ENCODE measurements at regions not wholly inside any gene's neighbourhood (a gene's known extent, or its start where the extent isn't known, plus 50 kb on each side); places are given as distances from the start of the nearest gene placed in this dataset.

DNA sequence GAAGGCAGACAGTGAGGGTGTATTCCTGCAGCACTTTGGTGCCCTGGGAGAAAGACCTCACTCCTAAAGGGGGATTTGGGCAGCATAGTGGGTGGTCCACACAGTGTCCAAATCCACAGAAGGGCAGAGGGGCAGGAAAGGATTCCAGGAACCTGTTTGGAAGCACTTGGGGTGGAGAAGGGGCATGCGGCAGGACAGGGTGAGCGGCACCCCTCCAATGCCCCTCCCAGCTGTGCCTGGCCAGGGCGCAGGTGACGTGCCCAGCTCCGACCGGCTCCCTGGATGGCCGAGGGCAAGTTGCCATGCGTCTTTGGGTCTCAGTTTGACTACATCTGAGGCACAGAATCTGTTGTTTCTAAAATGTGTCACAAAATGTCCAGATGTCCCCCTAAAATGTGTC is 66.5 kb upstream of the HMX1 start:
- no peak overlapping the region for H3K4me3 ChIP-seq
- in situ Hi-C loops (cut with MboI; ENCODE audit: low pct_ligation_motif_present in 1 of 4, low pct_unique_long_range_greater_than_20kb in 1 of 4, low sequenced_read_pairs in 3 of 4), result no loop called here
- H3K4me1 ChIP-seq, result peaks cover 0 to 4% (median 0%) of the 10 kb centered on the region in 4 donors
- no peak for TF ChIP-seq POLR2AphosphoS5 (IDR thresholded peaks at IDR 0.05)
- H3K9me3 ChIP-seq, result peaks cover 0 to 4% of the 10 kb centered on the region in 2 donors
- intact Hi-C loops (cut with DNase I; ENCODE audit: low total_unique reads), result no loop called here
- H3K36me3 ChIP-seq, result no peaks in the 10 kb centered on the region
- peaks cover 9% of the 10 kb centered on the region for H3K27me3 ChIP-seq
- no peak overlapping the region for H3K27ac ChIP-seq
- WGBS, 2 donors (ENCODE audit: low coverage in 1 of 2), result 74 to 89% methylated on average over 3 to 8 of the region's 8 CpGs
- no peak for DNase-seq

DNA sequence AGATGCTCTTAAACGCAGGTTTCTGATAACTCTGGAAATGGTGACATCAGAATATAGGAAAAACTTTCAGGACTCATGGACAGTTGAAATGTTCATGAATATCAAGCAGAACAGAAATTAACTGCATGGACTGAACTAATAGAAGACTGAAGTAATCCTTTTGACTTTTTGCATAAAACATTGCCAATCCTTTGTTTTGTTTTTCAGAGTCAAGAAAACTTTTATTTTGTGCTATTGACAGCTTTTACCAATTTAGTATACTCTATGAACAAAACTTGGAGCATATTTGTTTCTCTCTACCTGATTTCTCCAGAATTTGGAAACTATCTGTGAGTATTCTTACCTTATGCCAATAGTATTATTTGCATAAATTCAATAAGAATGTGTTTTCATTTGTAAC is 61.2 kb upstream of the HMX1 start:
- DNase-seq, result no peak
- no peak overlapping the region for H3K27ac ChIP-seq
- TF ChIP-seq CTCF (IDR thresholded peaks at IDR 0.05), result no peak
- no peak for TF ChIP-seq POLR2A (IDR thresholded peaks at IDR 0.05)
- TF ChIP-seq POLR2AphosphoS5 (IDR thresholded peaks at IDR 0.05), result no peak
- TF ChIP-seq EP300 (IDR thresholded peaks at IDR 0.05; ENCODE audit: low read depth), result no peak
- no peaks in the 10 kb centered on the region for H3K36me3 ChIP-seq
- H3K4me3 ChIP-seq, result no peak overlapping the region
- intact Hi-C loops (cut with DNase I; ENCODE audit: low total_unique reads), result no loop called here
- no peaks in the 10 kb centered on the region for H3K27me3 ChIP-seq
- peaks cover 0 to 4% of the 10 kb centered on the region in 2 donors for H3K9me3 ChIP-seq
- no peaks in the 10 kb centered on the region for H3K4me1 ChIP-seq
- WGBS, 2 donors (ENCODE audit: low coverage in 1 of 2), result 13 to 54% methylated on average over 1 of the region's 1 CpG
- in situ Hi-C loops (cut with MboI; ENCODE audit: low pct_ligation_motif_present in 1 of 4, low pct_unique_long_range_greater_than_20kb in 1 of 4, low sequenced_read_pairs in 3 of 4), result no loop called here

- no peaks in the 10 kb centered on the region for H3K4me1 ChIP-seq
- H3K27me3 ChIP-seq, result no peaks in the 10 kb centered on the region
- intact Hi-C loops (cut with DNase I; ENCODE audit: low total_unique reads), result no loop called here
- in situ Hi-C loops (cut with MboI; ENCODE audit: low pct_ligation_motif_present in 1 of 4, low pct_unique_long_range_greater_than_20kb in 1 of 4, low sequenced_read_pairs in 3 of 4), result no loop called here
- no peaks in the 10 kb centered on the region for H3K36me3 ChIP-seq
- H3K9me3 ChIP-seq, result peaks cover 0 to 3% of the 10 kb centered on the region in 2 donors
- WGBS, 2 donors (ENCODE audit: low coverage in 1 of 2), result 25 to 43% methylated on average over 1 of the region's 1 CpG
- no peak for DNase-seq
- no peak overlapping the region for H3K27ac ChIP-seq
- H3K4me3 ChIP-seq, result no peak overlapping the region
- TF ChIP-seq EP300 (IDR thresholded peaks at IDR 0.05; ENCODE audit: low read depth) (no peak), POLR2AphosphoS5 (IDR thresholded peaks at IDR 0.05) (no peak), POLR2A (IDR thresholded peaks at IDR 0.05) (no peak), CTCF (IDR thresholded peaks at IDR 0.05) (no peak)
These were observed 56.4 kb upstream of the HMX1 start for GRCh38 chr4:8928074-8928473.

- Histone ChIP-seq H3K9me3 (peaks cover 0 to 3% of the 10 kb centered on the region in 2 donors), H3K27ac (no peak overlapping the region), H3K4me1 (no peaks in the 10 kb centered on the region), H3K36me3 (no peaks in the 10 kb centered on the region), H3K27me3 (peaks cover 5% of the 10 kb centered on the region), H3K4me3 (no peak overlapping the region)
- DNase-seq, result no peak
- WGBS, 2 donors (ENCODE audit: low coverage in 1 of 2), result 40% methylated on average over 1 of the region's 1 CpG; no CpG with 5 or more reads in 1 of the 2 donors
- TF ChIP-seq CTCF (IDR thresholded peaks at IDR 0.05), result no peak
- intact Hi-C loops (cut with DNase I; ENCODE audit: low total_unique reads), result no loop called here
- in situ Hi-C loops (cut with MboI; ENCODE audit: low pct_ligation_motif_present in 1 of 4, low pct_unique_long_range_greater_than_20kb in 1 of 4, low sequenced_read_pairs in 3 of 4), result no loop called here
These were observed 50.8 kb upstream of the HMX1 start for GRCh38 chr4:8922481-8922880.

DNA sequence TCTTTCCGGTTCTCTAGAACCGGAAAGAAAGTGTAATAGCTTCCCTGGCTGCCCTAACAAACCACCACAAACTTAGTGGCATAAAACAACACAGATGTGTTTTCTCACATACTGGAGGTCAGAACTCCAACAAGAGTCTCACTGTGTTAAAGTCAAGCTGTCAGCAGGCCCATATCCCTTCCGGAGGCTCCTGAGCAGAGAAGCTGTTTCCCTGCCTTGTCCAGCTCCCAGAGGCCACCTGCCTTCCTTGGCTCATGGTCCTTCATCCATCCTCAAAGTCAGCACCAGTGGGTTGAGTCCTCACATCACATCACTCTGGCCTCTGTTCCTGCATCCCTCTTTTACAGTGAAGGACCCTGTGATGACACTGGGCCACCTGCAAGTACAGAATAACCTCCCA is 49.8 kb upstream of the HMX1 start:
- intact Hi-C loops (cut with DNase I; ENCODE audit: low total_unique reads), result no loop called here
- Histone ChIP-seq H3K27ac (no peak overlapping the region), H3K9me3 (peaks cover 0 to 3% of the 10 kb centered on the region in 2 donors), H3K4me1 (no peaks in the 10 kb centered on the region), H3K36me3 (no peaks in the 10 kb centered on the region), H3K4me3 (no peak overlapping the region), H3K27me3 (peaks cover 5% of the 10 kb centered on the region)
- WGBS, 2 donors (ENCODE audit: low coverage in 1 of 2), result 64 to 73% methylated on average over 3 of the region's 3 CpGs
- TF ChIP-seq EP300 (IDR thresholded peaks at IDR 0.05; ENCODE audit: low read depth), result no peak
- no peak for DNase-seq
- in situ Hi-C loops (cut with MboI; ENCODE audit: low pct_ligation_motif_present in 1 of 4, low pct_unique_long_range_greater_than_20kb in 1 of 4, low sequenced_read_pairs in 3 of 4), result no loop called here

Small RNA genes in the stretch of these regions (small RNA-seq; reads per million reads assigned to genes)
- 0 reads per million in 4 donors for gene SNRPCP16

All from transverse colon (tissue), 4 donors.